ENCODE measurements at regions not wholly inside any gene's neighbourhood (a gene's known extent, or its start where the extent isn't known, plus 50 kb on each side); places are given as distances from the start of the nearest gene placed in this dataset.

DNA sequence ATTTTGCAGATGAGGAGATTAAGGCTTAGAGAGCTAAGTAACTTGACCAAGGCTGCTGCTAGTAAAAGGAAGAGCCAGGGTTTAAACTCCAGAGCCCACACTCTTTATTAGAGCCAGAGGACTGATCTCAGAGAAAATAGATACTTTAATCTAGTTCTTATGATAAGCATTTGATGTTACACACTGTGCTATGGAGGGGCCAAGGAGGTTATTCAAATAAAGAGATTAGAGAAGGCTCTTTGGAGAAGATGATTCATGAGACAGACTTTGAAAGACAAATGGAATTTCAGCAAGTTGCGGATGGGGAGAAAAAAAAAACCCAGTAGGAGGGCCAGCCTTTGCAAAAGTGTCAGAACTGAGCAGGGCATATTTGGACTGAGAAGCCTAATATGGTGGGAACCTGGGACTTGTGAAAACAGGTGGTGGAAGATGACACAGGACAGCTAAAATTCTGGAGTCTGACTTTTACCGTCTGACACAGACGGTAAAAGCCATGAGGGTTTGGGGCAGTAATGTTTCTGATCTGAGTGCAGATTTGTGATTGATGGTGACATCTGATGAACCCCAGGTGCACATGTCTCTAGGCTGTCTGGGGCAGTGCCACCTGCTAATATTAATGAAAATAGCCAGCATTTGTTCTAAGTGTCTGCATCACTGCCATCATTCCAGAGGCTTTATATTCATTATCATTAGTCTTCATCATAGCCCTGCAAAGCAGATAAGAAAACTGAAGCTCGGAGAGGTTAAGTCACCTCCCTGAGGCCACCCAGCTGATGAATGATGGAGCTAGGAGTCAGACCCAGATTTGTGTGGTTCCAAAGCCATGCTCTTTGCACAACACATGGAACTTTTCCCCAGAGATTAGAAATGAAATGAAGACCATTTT lies 65.3 kb upstream of the CXCL14 start:
- TF ChIP-seq CTCF (IDR thresholded peaks at IDR 0.05) (no peak), POLR2A (IDR thresholded peaks at IDR 0.05; ENCODE audit: low read depth) (no peak), POLR2AphosphoS5 (IDR thresholded peaks at IDR 0.05) (no peak), EP300 (IDR thresholded peaks at IDR 0.05) (no peak)
